GM21367 (cell line): ENCODE measurements at regions not wholly inside any gene's neighbourhood (a gene's known extent, or its start where the extent isn't known, plus 50 kb on each side); places are given as distances from the start of the nearest gene placed in this dataset.

Experiments
- ATAC-seq: cut with Tn5 transposase; IDR thresholded peaks from one replicate; pipeline ENCODE4 v1.9.1; 2021; ENCODE audit not compliant: unreplicated experiment

GRCh38 chr15:31856581-31856980 is 173.7 kb upstream of the CHRNA7 start:
- ATAC-seq, result no peak

DNA sequence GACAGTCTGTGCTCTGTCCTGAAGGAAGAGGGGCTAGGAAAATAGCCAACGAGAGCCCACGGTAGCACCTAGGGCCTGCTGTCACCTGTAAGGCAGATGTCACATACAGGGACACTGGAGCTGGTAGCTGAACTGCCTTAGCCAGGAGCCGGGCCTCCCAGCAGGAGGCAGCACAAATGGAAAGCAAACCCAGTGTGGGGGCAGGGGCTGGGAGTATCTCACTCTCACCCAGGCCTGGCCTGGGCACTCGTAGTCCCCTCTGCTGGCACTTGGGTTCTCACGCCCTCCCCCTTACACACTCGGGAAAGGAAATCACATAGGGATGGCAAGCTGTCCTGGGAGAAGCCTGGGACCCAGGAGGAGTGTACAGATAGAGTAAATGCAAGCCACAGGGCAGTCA is 173.1 kb upstream of the CHRNA7 start:
- ATAC-seq, result no peak

DNA sequence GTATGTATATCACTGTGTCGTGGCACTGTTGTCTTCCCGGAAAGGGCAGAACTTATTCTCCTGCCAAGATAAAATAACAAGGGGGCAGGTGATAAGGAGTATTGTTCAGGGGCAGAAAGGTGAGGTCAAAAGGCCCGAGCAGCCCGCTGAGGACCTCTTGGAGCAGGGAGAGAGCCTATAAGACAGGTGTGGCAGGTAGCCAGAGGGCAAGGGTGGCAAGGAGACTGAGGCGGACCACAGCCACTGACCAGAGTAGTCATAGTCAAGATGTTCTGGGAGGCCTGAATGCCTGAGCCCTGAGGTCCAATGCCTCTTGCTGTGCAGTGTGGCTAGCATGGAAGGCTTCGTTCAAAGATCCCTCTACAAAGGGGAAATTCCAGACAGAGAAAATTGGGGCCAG is 172.3 kb upstream of the CHRNA7 start:
- no peak for ATAC-seq

DNA sequence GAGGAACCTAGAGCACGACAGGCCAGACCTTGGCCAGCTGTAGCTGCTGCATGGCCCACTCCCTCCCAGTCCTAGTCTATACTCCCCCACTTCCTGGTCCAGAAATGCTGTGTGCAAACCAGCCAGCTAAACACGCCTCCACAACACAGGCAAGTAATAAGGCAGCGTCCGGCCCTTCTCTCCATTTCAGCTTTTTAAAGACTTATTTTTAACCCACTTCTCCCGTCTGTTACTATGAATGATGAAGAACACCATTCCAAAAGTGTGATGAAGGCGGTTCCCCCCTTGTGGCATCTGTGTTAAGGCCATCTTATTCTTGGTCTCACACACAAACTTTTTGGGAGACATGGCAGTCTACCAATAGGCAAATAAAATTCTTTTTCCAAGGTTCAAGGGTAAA is 164.1 kb upstream of the CHRNA7 start:
- no peak for ATAC-seq

- ATAC-seq, result no peak
Measured at GRCh38 chr15:31867536-31868442, 162.5 kb upstream of the CHRNA7 start.

- no peak for ATAC-seq
Measured at GRCh38 chr15:31869686-31870307, 160.5 kb upstream of the CHRNA7 start.

- peak; percentile 90 for ATAC-seq
Measured at GRCh38 chr15:31870328-31871165, 159.8 kb upstream of the CHRNA7 start, which contains the start of gene OTUD7A. Gene OTUD7A (minus strand): TSS chr15:31870673.

DNA sequence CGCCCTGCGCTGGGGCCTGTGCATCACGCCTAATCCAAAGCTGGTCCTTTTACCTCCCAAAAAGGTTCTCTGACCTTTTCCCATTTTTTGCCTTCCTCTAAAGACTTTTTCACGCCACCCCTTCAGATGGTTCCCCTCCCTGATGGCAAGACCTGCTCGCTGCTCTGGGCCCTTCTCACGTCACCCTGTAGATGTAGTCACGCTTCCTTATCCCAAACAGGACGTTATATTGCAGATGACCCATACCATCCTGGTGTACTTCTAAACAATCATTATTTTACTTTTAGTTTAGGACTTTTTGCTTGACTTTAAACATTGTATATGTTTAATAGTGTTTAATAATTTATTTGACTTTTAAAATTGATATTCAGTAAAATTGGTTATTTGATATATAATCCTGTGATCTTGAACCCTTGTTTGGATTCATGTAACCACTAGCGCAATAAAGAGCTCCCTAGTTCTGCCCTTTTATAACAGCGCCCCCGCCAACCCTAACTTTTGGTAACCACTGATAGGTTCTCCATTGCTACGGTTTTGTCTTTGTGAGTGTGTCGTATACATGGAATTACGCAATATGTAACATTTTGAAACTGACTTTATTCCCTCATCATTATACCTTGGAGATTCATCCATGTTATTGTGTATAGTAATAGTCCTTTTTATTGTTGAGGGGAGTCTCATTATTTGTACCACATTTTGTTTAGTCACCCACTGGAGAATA is 159.0 kb upstream of the CHRNA7 start:
- no peak for ATAC-seq

- ATAC-seq, result no peak
Measured at GRCh38 chr15:31871887-31872281, 158.4 kb upstream of the CHRNA7 start.

DNA sequence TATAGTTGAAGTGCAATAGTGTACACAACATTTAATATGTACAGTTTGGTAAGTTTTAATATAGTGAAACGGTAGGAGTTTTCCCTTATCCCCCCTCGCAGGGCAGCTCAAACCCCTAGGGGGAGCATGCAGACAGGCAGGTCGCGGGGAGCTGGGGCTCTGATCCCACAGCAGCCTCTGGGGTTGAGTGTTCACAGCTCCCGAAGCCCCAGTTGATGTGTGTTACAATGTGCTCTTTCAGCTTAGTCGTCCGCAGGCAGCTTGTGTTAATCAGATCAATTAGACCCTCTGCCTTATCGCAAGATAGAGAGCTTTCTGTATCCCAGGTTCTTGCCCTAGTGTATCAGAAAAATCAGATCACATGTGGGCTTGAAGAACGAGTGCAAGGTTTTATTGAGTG is 143.1 kb upstream of the CHRNA7 start:
- no peak for ATAC-seq

- ATAC-seq, result no peak
Measured at GRCh38 chr15:31892513-31892912, 137.8 kb upstream of the CHRNA7 start.

DNA sequence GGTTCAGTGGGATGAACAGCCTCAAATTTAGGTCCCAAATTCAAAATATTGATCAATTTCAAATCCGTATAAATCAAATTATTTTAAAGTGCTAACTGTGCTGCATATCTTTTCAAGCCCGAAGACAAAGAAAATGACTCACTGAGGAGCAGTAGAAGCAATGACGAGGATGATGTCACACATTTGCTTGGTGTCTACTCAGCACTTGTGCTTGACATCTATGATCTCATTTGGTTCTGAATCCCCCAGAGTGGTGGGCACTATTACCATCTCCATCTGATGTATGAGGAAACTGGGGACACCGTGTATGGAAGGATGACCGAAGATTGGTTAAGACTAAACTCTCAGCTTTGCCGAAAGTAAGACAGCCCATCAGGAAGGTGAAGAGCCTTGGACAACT is 136.5 kb upstream of the CHRNA7 start:
- no peak for ATAC-seq

- no peak for ATAC-seq
Measured at GRCh38 chr15:31897746-31898145, 132.6 kb upstream of the CHRNA7 start.

DNA sequence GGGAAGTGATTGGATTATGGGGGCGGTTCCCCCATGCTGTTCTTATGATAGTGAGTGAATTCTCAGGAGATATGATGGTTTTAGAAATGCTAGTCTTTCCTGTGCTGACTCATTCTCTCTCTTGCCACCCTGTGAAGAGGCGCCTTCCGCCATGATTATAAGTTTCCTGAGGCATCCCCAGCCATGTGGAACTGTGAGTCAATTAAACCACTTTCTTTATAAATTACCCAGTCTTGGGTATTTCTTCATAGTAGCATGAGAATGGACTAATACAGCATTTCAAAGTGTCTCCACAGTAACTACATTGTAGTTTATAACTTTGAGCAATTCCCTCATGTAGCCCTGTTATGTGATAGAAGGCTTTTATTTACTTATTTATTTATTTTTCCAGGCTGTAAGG is 128.8 kb upstream of the CHRNA7 start:
- ATAC-seq, result no peak

DNA sequence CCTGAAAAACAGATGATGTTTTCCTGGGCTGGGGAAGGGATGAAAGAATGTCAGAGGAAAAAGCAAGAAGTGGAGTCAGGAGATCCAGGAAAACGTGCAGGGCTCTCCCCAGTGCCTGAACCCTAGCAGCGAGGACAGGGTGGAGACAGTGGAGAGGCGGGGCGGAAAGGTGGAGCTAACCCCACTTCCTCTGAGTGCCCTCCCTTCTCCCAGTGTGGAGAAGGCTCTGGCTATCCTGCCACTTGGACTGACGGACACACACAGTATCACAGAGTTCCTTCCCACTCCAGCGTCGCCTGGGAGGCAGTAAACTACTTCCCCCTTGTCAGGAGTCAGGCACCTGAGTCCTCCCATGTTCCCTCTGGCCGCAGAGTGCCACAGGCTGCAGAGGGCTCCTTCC is 125.3 kb upstream of the CHRNA7 start:
- no peak for ATAC-seq

DNA sequence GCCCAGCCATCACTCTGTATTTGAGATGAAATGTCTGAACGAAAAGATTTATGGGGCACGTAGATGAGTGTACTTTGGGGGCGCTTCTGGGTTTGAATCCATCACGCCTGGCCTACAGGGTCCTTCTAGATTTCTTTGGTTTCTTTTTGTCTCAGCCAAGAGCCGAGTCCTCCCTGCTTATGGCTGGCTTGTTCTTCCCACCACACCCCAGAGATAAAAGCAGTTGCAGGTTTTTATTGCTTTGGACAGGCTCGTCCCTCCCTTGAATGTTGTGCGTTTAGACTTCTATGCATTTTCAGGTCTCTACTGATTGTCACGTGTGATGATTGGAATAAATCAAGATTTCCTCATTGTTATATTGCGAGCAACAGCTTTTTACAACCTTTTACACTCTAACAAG is 104.8 kb upstream of the CHRNA7 start:
- ATAC-seq, result no peak

DNA sequence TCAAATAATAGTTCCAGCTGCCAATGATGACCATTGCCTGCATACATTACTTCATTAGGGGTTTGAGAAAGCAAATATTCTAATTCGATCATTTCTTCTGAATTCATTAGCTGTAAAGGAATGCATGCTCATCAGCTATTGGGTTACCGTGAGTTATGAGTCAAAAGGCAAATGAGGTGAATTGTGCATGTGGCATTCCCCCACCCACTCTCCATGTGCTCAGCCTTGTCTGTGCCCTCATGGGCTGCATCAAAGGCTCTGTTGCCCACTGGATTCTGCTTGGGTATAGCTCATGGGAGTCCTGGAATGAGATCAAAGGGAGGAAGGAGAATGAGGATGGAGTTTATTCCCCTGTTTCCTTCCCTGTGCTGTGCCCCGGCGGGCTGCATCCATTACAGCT is 99.3 kb upstream of the CHRNA7 start:
- ATAC-seq, result no peak

DNA sequence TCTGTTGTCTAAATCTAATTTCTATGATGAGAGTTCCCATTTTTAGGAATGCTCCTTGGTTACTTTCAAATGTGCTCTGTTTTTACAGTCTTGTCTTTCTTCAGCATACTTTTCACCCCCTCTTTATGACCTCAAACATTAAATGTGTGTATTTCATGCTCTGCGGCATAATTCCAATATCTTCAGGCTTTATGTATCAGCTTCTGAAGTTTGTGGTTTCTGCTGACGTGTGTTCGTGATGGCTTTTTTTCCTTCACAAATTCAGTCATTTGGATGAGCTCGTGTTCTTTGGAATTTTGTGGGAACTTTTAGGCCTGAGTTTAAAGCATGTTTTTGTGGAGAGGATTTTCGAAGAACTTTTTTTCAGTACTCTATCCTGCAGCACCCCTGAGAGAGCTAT is 97.7 kb upstream of the CHRNA7 start:
- ATAC-seq, result no peak

DNA sequence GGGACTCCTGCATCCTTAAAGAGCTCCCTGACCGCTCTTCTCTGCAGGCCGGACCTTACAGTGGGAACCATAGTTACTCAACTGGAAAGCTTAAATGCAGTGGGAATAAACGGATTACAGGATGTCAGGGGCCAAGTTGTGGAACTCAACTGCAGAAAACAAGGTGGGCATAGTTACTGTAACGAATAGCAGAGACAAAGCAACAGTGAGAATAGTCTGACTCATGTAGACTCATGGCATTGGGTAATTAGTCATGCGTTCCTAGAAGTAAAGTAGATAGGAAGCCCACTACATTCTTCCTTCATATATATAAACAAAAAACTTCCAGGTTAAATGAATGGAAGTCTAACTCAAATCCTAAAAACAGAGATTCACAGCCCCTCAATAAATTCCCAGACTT is 95.5 kb upstream of the CHRNA7 start:
- ATAC-seq, result no peak

- ATAC-seq, result no peak
Measured at GRCh38 chr15:31953478-31953877, 76.8 kb upstream of the CHRNA7 start.
